Progenitor cell of endocrine pancreas (in vitro differentiated cells): ENCODE measurements at regions not wholly inside any gene's neighbourhood (a gene's known extent, or its start where the extent isn't known, plus 50 kb on each side); places are given as distances from the start of the nearest gene placed in this dataset.

Experiments
- DNase-seq: peaks from one replicate; pipeline ENCODE4 v3.0.0; 2021; ENCODE audit warnings: low spot score; ENCODE audit not compliant: unreplicated experiment
- H3K27ac Mint-ChIP-seq: 2 replicates; pipeline ENCODE4 v1.8.0; 2021; ENCODE audit warnings: mild to moderate bottlenecking, moderate library complexity, mixed read lengths
- H3K27me3 Mint-ChIP-seq: 2 replicates; pipeline ENCODE4 v1.8.0; 2021; ENCODE audit warnings: mixed read lengths
- H3K36me3 Mint-ChIP-seq: 2 replicates; pipeline ENCODE4 v1.8.0; 2022; ENCODE audit warnings: mixed read lengths; ENCODE audit not compliant: insufficient read depth
- H3K4me1 Mint-ChIP-seq: 2 replicates; pipeline ENCODE4 v1.8.0; 2021; ENCODE audit warnings: low read depth, mixed read lengths
- H3K4me3 Mint-ChIP-seq: 2 replicates; pipeline ENCODE4 v1.8.0; 2021; ENCODE audit warnings: low read depth, mild to moderate bottlenecking, moderate library complexity, mixed read lengths
- H3K9me3 Mint-ChIP-seq: 2 replicates; pipeline ENCODE4 v1.8.0; 2021; ENCODE audit warnings: low read depth, mixed read lengths
- TF ChIP-seq, protein P1 (sequence below): fragments of 200-600 bp; sonication (generic); IDR thresholded peaks from one replicate; pipeline ENCODE4 v1.5.0; 2021; ENCODE audit warnings: antibody characterized with exemption, mild to moderate bottlenecking; ENCODE audit not compliant: unreplicated experiment

DNA sequence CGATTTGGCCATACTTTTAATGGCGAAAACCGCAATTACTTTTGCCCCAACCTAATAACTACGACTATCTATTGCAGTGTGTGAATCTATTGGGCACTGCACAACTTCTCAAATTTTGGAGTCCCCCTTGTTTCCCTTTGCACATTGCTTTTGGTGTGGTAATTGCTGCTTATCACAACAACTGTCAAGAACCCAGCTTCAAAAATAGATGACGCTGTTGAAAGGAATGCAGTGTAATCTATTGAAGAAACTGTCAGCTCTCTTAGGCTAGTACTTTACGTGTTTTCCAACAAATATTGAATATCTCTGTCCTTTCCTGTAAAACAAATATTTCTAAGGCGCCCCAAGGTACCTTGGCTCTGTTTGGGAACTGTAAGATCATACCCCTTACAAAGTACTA is 222.8 kb upstream of the UBE2E2 start:
- Mint-ChIP-seq H3K27ac (no peak overlapping the region), H3K27me3 (no peaks in the 10 kb centered on the region), H3K36me3 (no peaks in the 10 kb centered on the region), H3K4me1 (peaks cover 3% of the 10 kb centered on the region), H3K9me3 (peaks cover 3% of the 10 kb centered on the region), H3K4me3 (no peak overlapping the region)
- no peak for DNase-seq
- TF ChIP-seq, protein P1, sequence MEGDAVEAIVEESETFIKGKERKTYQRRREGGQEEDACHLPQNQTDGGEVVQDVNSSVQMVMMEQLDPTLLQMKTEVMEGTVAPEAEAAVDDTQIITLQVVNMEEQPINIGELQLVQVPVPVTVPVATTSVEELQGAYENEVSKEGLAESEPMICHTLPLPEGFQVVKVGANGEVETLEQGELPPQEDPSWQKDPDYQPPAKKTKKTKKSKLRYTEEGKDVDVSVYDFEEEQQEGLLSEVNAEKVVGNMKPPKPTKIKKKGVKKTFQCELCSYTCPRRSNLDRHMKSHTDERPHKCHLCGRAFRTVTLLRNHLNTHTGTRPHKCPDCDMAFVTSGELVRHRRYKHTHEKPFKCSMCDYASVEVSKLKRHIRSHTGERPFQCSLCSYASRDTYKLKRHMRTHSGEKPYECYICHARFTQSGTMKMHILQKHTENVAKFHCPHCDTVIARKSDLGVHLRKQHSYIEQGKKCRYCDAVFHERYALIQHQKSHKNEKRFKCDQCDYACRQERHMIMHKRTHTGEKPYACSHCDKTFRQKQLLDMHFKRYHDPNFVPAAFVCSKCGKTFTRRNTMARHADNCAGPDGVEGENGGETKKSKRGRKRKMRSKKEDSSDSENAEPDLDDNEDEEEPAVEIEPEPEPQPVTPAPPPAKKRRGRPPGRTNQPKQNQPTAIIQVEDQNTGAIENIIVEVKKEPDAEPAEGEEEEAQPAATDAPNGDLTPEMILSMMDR = no peak

DNA sequence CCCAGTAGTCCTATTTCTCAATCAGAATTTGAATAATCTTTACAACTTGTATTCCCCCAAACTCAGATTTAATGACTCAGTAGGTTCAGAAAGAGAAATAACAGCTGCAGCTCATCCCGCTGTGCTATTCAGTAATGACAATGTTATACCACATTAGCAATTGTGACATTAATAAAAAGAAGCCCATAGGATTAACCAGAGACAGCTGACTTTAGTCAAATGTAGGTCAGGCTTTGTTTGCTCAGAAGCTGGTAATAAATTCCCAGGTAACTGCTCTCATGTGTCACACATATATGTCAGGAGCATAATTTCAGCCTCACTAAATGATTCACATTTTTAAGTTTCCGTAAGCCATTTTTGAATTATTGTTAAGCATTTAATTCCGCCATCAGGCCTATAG is 222.0 kb upstream of the UBE2E2 start:
- TF ChIP-seq, protein P1 = no peak
- Mint-ChIP-seq H3K4me1 (peaks cover 3% of the 10 kb centered on the region), H3K9me3 (no peaks in the 10 kb centered on the region), H3K27me3 (no peaks in the 10 kb centered on the region), H3K27ac (no peak overlapping the region), H3K36me3 (no peaks in the 10 kb centered on the region), H3K4me3 (no peak overlapping the region)
- no peak for DNase-seq

DNA sequence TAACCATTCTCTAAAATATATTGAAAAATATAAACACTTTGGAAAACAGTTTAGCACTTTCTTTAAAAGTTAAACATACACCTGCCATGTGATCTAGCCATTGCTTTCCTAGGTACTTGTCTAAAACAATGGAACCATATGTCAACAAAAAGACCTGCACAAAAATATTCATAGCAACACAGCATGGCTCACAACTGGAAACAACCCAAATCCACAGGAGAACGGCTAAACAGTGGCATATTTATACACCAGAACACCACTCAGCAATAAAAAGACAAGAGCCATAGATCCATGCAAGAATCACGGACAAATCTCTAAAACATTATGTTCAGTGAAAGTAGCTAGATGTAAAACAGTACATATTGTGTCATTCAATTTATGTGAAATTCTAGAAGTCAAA is 221.3 kb upstream of the UBE2E2 start:
- H3K9me3 Mint-ChIP-seq = no peaks in the 10 kb centered on the region
- DNase-seq = no peak
- peaks cover 3% of the 10 kb centered on the region for H3K4me1 Mint-ChIP-seq
- TF ChIP-seq, protein P1 = no peak
- no peak overlapping the region for H3K4me3 Mint-ChIP-seq
- no peaks in the 10 kb centered on the region for H3K27me3 Mint-ChIP-seq
- no peaks in the 10 kb centered on the region for H3K36me3 Mint-ChIP-seq
- H3K27ac Mint-ChIP-seq = no peak overlapping the region

DNA sequence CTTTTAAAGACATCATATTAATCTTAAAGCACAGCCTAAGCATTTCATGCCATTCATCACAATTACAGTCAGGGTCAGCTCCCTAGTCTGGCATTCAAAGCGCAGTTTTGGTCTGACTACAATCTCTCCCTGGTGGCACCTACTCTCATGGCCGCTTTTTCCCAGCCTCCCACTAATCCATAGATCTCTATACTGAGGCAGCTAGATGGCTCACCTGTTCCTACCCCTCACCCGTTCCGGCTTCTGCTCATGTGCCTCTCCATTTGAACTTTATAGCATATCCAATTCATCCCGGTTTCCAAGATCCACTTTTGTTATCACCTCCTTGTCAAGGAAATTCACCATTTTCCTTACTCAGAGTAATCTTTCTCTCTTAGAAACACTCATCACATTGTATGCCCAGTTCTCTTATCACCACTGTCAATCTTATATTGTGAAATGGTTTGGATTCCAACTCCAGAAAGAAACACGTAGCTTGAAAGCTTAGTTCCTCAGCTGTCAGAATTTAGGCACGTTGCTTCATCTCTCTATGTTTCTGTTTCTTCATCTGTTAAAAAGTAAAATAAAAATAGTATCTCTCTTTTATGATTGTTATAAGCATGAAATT is 220.0 kb upstream of the UBE2E2 start:
- H3K27me3 Mint-ChIP-seq = no peaks in the 10 kb centered on the region
- peaks cover 3% of the 10 kb centered on the region for H3K4me1 Mint-ChIP-seq
- H3K9me3 Mint-ChIP-seq = no peaks in the 10 kb centered on the region
- TF ChIP-seq, protein P1 = no peak
- no peak overlapping the region for H3K4me3 Mint-ChIP-seq
- no peak for DNase-seq
- no peak overlapping the region for H3K27ac Mint-ChIP-seq
- H3K36me3 Mint-ChIP-seq = no peaks in the 10 kb centered on the region

DNA sequence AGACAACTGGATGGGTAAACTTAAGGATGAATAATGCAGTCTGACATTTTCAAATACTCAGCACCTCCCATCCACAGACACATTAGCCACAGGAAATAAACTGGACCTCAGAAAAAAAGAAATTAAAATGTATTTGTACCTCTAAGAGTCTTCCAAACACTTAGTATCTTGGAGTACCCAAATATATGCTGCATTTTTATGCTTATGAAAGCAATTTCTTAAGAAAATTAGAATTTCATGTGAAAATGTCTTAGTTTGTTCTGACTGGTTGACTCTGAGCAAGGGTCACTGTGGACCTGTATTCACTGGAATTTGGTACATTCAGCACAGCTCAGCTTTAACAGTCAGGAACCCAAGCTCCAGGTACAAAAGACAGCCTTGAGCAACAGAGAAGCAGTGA is 216.2 kb upstream of the UBE2E2 start:
- no peaks in the 10 kb centered on the region for H3K9me3 Mint-ChIP-seq
- no peak overlapping the region for H3K4me3 Mint-ChIP-seq
- no peak overlapping the region for H3K27ac Mint-ChIP-seq
- no peak for DNase-seq
- TF ChIP-seq, protein P1 = no peak
- H3K36me3 Mint-ChIP-seq = no peaks in the 10 kb centered on the region
- H3K4me1 Mint-ChIP-seq = peaks cover 2% of the 10 kb centered on the region
- no peaks in the 10 kb centered on the region for H3K27me3 Mint-ChIP-seq
